ENCODE measurements at regions not wholly inside any gene's neighbourhood (a gene's known extent, or its start where the extent isn't known, plus 50 kb on each side); places are given as distances from the start of the nearest gene placed in this dataset.

GRCh38 chrX:116345958-116346357, 90.4 kb upstream of the SLC6A14 start:
- no peak for TF ChIP-seq CTCF (IDR thresholded peaks at IDR 0.05 in 8 of 11, conservative IDR thresholded peaks at IDR 0.05 in 3 of 11)
- TF ChIP-seq POLR2A (IDR thresholded peaks at IDR 0.05): no peak
- TF ChIP-seq POLR2AphosphoS5 (IDR thresholded peaks at IDR 0.05): no peak
